HUDEP-2 (cell line): ENCODE measurements at regions not wholly inside any gene's neighbourhood (a gene's known extent, or its start where the extent isn't known, plus 50 kb on each side); places are given as distances from the start of the nearest gene placed in this dataset.

Source experiments
- DNase-seq, 76 experiments: peaks; one replicate each; lab custom pipeline; 2025; ENCODE audit not compliant: unreplicated experiment in 76 of 76; lab: John Stamatoyannopoulos, UW

DNA sequence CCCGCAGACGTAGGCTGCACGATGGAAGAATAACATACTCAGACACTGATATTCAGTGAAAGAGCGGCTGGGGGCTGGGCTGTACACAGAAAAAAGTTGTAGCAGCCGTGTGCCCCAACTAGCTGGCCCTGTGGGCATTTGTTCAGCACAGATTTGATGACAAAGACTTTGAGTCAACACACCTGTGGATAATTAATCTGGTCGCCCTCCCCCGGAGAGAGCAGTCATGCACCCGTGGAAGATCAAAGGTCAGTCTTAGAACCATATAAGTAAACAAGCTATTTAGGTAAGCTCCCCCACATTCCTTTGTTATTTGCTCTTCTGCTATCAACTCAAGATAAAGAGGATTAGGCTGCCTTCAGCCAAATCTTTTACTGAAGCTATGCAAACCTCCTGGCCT, 148.4 kb upstream of the HMCN1 start:
- no peak for DNase-seq

DNA sequence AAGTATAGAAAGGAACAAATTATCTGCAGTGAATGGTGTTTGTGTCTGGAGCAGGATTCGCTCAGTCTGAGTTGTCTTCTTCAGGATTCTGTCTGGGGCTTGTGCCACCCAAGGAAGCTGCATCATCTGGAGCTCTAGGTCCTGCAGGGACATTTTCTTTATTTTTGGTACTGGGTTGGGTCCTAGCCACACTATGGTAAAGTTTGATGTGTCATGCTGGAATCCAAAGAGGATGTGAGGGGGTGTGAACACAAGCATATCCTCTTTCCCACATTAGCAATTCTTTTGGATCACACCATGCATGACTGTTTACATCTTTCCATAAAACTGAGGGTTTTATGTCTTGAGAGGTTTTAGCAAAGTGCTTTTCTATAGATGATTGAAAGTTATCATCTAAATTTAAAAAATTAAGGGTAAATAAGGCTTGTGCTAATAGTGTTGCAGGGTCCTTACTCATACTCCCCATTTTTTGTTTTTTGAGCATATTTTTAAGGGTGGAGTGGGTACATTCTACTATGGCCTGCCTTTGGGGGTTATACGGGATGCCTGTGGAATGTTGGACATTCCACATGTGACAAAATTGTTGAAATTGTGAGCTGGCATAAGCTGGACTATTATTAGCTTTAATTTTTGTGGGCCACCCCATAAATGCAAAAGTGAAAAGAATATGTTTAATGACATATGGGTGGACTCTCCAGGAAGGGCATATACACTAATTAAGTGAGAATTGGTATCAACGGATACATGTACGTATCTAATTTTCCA, 152.0 kb upstream of the HMCN1 start:
- no peak for DNase-seq

DNA sequence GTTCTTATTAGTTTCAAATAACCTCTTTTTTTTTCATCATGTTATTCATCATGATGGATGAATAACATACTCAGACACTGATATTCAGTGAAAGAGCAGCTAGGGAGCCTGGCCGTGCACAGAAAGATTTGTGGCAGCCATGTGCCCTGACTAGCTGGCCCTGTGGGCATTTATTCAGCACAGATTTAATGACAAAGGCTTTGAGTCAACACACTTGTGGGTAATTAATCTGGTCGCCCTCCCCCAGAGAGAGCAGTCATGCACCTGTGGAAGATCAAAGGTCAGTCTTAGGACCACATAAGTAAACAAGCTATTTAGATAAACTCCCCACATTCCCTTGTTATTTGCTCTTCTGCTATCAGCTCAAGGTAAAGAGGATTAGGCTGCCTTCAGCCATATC, 153.2 kb upstream of the HMCN1 start:
- no peak for DNase-seq

DNA sequence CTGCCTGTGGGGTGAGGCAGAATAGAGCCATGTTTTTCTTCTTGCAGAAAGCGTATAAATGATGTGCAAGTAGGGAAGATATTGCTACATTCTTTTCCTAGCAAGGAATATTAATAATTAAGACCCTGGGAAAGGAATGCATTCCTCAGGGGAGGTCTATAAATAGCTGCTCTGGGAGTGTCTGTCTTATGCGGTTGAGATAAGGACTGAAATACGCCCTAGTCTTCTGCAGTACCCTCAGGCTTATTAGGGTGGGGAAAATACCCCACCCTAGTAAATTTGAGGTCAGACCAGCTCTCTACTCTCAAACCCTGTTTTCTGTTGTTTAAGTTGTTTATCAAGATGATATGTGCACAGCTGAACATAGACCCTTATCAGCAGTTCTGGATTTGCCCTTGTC, 155.9 kb upstream of the HMCN1 start:
- DNase-seq = no peak

DNA sequence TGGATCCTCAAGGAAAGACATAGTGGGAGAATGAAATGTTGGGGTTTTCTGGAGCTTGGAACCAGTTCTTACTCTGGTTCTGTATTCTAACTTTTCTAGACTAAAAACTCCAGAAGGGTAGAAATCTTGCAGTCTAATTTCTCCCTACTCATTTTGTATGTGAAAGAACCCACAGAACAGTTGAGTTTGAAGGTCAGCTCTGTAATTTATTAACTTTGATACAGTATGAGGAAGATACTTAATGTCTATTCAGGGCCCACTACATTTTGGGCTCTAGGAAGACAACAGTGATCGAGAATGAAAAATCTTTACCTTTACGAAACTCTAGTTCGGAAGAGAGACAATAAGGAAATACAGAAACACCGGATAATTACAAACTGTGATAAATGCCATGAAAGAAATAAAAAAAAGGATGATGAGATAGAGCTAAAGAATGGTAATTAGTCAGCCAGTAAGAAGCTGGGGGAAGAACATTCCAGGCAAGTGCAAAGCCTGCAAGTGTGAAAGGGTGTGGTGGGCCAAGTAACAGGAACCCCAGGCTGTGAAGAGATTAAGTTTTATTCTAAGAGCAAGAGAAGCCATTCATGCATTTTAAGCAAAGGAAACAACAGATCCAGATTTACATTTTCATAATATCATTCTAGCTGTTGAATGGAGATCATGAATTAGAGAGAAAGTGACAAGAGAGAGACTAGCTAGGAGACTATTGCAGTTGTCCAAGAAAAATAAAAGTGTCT, 159.9 kb upstream of the HMCN1 start:
- no peak for DNase-seq

DNA sequence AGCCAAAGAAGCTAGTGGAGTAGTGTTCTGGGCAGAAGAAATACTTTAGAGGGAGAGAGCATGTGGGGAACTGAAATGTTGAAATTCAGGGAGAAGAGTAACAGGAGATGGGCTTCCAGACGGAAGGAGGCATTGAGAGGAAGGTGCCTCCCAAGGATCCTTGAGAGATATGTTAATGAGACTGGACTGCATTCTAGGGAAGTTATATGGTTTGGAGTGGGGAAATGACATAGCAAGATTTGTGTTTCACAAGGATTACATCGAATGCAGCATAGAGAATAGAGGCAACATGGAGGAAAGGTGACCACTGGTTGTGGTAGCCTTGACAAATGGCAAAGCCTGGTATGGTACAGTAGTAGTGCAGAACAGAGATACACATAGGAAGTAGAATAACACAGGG, 160.5 kb upstream of the HMCN1 start:
- no peak for DNase-seq

DNA sequence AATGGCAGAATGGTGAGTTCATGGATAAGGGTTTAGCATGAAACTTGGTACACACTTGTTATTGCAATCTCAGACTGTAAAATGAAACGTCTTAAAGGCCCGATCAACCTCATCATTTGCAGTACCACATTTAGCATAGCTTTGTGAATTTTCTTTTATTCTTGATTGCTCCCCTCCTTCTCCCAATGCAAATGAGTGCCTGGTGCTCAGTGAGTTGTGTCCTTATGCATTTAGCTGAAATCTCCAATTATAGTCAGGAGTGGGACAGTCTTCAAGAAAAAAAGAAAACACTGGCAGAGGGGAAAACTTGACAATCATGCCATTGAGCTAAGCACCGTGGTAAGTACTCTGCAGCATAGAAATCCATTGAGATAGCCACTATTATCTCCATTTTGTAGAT, 161.0 kb upstream of the HMCN1 start:
- DNase-seq = no peak

DNA sequence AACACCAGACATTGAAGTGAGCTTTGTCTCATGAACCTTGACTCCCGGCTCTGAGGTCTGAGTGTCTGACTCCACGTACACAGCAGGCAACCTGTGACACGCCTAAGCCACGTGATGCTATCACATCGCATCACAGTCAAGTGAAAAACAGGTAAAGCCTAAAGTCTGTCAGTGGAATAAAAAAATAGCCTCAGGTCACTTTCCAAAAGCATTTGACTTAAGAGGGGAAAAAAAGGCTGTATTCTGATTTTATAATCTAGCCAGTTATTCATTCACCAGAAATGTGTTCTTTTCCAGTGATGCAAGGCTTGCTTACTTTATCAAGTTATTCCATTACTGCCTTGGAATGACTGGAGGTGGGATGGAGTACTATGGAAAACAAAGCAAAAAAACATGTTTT, 163.2 kb upstream of the HMCN1 start:
- no peak for DNase-seq

DNA sequence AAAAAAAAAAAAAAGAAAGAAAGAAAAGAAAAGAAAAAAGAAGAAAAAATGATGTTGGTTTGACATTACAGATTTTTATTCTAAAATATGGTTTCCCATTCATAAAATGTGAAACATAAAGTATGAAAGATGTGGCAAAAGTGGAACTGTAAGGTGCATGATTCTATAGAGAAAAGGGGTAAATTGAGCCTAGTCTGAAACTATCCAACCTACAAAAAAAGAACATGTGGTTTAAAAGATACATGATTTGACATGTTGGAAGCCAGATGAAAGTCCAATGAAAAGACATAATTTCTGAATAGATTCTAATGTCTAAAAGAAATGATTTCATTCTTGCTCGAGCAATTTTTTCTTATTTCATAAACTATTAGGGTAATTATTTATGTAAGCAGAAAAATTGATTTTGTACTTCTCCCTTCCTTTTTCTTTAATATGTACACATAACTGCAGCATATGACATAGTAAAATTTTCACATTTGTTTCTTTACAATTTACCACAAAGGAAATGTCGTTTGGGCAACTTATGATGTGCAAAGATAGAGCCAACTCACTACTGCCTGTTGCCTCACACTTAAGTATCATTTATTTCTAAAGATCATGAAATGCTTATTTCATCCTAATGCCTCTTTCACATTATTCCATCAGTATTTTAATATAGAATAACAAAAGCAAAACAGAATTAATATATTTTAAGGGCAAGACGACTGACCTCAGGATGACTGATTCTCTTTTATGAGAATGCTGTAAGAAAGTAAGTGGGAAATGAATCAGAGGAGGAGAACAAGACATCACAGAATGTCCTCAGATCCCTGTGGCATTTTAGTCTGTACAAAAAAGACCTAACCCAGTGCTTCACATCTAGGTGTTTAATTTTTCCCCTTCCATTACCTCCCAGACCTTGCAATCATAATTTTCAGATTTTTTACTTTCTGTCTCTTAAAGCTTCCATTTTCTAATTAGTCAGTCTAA, 165.8 kb upstream of the HMCN1 start:
- no peak for DNase-seq

DNA sequence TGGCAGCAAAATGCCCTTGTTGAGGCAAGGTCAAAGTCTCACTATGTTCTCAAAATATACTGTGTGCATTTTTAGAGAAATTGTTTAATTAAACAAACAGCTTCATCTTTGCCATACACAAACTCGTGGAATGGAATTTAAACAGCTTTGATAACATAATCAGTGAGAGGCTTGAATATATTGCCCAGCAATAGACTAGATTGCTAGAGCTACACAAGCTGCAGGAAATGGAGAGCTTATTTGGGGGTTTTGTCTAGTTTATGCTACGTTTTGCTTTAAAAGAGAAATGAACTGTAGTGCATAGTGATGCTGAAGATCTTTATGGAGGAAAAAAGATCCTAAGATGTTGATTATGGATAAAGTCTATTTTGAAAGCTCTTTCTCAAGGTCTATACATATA, 166.8 kb upstream of the HMCN1 start:
- DNase-seq = no peak

DNA sequence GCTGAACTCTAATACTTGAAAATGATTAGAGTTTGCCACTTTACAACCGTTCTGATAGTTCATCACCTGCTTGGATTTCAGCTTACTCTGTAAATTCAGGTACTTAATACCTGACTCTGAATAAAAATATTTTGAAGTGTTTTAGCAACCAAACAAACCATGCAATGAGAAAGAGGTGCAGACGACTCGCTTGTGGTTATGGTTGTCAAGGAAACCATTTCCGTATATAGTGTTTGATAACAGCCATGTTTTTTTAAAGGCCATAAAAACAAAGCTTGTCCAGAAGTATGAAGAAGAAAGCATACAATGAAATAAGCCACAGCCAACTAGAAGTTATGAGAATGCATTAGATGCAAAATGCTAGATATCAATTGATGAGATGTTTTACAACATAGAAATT, 167.2 kb upstream of the HMCN1 start:
- peak in 1 of 76 experiments; percentile 1 for DNase-seq

DNA sequence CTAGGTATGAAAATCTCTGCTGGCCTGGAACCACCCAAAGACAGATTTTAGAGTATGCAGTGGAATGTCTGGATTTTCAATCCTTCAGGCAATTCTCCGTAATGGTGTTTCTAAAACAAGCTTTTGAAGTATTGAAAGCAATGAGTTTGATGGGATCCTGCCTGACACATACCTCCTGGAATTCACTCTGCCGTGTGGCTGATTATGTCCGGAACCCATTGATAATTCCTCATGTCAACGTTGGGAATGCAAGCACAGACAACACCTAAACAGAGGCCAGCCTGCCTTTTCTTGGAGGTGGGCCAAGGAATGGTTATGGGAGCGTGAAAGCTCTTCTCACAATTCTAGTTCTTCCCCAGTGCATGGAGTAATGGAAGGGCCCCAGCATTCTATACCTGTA, 168.9 kb upstream of the HMCN1 start:
- DNase-seq = no peak

DNA sequence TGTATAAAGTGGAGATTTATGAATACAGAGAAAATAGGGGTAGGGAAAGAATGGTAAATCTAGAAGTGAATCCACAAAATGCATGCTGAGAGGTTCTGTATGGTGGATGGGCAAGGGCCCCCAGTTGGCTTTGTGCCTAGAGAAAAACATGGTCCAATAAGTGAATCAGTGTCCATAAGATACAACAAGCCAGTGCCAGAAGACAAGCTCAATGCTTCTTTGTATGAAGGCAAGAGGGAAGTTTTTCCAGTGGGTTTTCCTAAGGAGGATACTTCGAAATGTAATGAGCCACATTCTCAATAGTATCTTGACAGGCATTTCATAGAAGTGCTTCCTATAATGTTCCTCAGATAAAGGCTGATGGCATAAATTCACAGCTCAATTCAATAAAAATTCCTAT, 169.4 kb upstream of the HMCN1 start:
- DNase-seq = no peak

DNA sequence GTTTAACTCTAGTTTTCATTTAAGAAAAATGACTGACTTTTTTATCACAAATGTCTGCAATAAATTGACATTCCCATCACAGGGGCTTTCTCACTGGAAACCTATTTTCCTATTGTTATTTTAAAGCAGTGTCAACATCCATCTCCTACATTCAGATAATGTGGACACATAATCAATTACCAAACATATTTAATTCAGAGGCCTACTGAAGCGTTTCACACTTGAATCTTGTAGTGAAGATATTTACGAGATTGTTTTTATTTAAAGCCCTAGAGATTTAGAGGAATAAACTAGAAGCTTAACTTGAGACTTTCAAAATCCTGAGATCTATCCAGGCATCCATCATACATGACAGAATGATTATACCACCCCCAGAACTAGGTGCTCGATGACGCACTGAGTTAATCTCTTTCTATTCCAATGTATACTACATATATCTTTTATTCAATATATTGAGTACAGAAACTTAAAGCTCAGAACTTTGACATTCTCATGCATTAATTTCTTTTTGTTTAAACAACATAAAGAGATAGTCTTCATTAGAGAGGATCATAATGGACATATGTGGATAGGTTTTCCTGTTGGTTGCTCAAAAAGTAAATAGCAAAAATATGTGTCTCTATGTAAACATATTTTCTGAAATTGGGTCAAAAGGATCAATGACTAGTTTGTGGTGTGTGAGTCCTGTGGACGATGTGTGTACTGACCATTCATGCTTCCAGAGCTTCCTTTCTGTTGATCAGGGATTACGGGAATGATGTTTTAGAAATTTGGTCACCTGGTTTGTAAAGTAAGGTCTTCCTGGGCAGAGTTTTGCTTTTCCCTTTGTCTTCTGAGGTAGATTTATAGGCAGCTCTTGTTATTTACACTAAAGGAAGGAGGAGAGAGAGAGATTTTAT, 171.5 kb upstream of the HMCN1 start:
- no peak for DNase-seq

DNA sequence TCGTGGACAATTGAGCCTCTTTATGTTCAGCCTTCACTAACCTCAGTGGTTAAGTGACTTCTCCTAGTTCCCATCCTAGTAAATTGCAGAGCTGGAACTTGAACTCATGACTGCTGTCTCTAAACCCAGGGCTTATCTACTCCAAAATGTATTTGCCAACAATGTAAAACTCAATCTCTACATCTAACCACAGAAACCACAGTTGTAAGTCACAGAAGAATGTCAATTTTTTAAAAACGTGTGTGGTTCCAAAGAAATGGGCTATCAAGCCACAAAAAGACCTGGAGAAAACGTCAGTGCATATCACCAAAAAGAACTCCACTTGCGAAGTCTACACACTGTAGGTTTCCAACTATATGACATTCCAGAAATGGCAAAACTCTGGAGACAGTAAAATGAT, 172.6 kb upstream of the HMCN1 start:
- DNase-seq = peak in 1 of 76 experiments; percentile 2

DNA sequence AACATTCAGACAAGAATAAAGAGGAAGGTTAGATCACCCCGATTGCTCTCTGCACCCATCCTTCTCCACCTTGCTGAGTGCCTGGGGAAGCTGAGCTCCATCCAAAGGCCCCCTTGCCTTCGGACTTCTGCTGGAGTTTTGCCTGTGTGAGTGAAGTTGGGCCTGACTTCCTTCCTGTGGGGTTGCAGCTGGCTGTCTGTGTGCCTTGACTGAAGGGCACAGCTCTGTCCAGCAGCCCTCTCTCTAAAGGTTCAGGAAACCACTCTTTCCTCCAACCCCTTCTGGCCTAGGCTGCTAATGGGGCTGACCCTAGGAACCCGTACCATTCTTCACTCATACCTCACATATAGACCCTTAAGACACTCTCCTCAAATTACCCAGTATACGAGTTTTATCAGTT, 173.4 kb upstream of the HMCN1 start:
- DNase-seq = no peak

DNA sequence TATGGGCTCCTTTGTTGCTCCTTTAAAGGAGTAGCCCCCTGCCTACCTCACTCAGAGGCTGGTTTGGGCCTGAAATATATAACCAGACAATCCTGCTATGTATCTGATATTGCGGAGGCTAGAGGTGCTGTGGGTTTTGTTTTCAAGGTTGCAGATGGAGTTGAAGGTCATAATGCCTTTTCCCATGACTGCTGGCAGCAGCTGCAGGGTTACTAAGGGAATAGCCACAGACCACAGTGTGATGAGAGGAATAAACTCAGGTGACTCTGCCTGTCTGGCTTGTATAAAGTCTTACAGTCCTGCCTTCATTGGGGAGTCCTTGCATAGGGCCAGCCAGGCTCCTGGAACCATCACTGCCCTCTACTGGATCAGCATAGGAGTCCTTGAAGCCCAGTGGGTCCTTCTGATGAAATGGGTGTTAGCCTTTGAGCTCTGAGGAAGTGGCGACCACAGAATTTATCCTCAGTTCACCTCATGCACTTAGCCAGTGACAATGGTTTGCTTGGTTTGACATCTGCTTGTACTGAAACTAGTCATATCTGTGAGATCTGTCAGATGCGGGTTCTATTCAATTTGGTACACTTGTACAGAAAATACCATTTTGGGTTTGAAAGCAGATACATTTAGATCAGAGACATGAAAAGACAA, 174.4 kb upstream of the HMCN1 start:
- DNase-seq = peak in 27 of 76 experiments; percentile 1 to 49 (median 6)

DNA sequence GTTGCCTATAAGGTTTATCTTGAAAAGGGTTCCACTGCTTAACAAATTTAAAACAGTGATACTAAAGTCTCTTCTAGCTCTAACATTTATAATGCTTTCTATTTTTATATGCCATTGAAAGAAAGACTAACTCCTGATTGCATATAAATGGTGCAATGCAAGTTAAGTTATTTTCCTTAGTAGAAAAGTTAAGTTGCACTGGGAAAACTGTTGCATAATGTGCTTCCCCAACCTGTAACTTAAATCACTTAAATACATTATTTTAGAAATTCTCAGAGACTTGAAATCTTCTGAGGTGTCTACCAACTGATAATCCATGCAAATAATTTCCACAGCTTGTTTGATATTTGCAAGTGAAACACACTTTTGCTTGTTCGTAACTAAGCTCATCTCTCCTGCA, 175.0 kb upstream of the HMCN1 start:
- no peak for DNase-seq

DNA sequence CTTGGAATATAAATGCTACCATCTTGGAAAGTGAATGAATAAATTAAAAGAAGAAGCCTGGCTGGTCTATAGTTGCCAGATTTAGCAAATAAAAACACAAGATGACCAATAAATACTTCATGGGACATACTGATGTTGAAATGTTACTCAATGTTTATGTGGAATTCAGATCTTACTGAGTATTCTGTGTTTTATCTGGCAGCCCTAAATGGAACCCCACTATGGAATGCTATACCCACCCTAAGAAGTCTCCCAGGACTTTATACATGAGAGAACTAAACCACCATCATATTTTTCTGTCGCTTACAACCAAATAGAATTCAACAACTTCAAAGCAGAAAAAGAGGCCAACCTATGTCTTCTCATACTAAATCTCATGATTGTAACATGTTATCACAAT, 177.6 kb upstream of the HMCN1 start:
- no peak for DNase-seq

DNA sequence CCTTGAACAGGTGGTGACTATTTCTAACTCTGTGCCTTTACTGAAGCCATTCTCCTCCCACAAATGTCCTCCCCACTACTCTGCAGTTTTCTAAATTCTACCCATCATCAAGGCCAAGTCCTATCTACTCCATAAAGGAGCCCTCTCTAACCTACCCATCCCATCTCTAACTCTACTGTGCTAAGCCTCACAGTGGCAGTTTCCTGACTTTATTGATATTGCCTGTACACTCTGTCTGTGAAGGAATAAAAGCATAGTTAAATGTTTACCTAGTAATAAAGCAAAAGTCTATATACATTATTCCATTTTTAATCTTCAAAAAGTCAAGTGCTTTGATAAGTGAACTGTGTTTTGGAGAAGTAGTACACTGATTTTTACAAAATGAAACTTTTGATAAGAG, 178.4 kb upstream of the HMCN1 start:
- DNase-seq = no peak
